ENCODE measurements at regions not wholly inside any gene's neighbourhood (a gene's known extent, or its start where the extent isn't known, plus 50 kb on each side); places are given as distances from the start of the nearest gene placed in this dataset.
"Not testable (repeated sequence)": the region's sequence is repeated elsewhere in the genome, so short reads cannot be mapped to it uniquely, and the experiment has no call there.

GRCh38 chr13:64256751-64257150, 2841.1 kb upstream of the PCDH20 start:
- DNase-seq: no peak

DNA sequence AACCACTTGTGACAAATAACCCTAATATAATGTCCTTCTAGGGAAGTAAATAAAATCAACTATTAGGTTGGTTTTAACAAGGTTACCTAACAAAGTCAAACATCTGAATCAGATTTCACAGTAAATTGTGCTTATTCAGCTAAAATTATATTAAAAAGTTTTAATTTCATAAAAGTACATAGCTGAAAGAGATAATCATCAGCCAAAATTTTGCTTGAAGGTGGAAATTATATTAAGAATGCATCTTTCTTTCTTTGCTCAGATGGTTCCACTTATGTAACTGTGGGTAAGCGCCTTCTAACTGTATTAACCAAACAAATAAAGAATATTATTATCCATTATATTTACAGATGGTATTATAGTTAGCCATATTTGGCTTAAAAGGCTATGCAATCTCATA, 2840.3 kb upstream of the PCDH20 start:
- no peak for DNase-seq

- DNase-seq: no peak
Measured at GRCh38 chr13:64248371-64249065, 2832.9 kb upstream of the PCDH20 start.

DNA sequence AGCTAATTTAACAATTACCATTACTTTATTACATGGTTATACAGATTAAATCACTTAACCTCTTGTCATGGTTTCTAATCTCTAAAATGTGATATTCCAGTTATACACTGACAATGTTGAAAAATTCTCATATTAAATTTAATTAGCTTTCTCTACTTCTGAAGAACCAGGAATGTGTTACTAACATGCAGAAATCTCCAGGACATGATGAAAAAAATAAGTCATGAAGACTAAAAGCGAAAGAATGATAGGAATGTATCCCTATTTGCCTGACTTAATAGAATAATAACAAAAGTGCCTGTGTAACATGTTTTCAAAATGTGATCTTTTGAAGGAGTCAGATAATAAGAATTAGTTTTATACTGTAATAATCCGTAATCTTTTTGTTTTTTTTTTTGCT, 2823.7 kb upstream of the PCDH20 start:
- DNase-seq: no peak

DNA sequence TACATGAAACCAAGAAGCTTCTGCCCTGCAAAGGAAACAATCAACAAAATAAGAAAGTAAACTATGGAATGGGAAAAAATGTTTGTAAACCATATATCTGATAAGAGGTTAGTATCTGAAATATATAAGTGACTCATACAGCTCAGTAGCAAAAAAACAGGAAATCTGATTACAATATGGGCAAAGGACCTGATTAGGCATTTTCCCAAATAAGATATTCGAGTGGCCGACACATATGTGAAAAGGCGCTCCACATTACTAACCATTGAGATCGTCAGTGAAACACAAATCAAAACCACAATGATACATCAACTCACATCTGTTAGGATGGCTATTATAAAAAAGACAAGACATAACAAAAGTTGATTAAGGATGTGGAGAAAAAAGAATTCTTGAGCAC, 2818.6 kb upstream of the PCDH20 start:
- DNase-seq: no peak

- no peak for DNase-seq
Measured at GRCh38 chr13:64223016-64223415, 2807.4 kb upstream of the PCDH20 start.

GRCh38 chr13:64206430-64207225, 2791.0 kb upstream of the PCDH20 start:
- no peak for DNase-seq

- DNase-seq: no peak
Measured at GRCh38 chr13:64202517-64202916, 2786.9 kb upstream of the PCDH20 start.

GRCh38 chr13:64197232-64197631, 2781.6 kb upstream of the PCDH20 start:
- no peak for DNase-seq

DNA sequence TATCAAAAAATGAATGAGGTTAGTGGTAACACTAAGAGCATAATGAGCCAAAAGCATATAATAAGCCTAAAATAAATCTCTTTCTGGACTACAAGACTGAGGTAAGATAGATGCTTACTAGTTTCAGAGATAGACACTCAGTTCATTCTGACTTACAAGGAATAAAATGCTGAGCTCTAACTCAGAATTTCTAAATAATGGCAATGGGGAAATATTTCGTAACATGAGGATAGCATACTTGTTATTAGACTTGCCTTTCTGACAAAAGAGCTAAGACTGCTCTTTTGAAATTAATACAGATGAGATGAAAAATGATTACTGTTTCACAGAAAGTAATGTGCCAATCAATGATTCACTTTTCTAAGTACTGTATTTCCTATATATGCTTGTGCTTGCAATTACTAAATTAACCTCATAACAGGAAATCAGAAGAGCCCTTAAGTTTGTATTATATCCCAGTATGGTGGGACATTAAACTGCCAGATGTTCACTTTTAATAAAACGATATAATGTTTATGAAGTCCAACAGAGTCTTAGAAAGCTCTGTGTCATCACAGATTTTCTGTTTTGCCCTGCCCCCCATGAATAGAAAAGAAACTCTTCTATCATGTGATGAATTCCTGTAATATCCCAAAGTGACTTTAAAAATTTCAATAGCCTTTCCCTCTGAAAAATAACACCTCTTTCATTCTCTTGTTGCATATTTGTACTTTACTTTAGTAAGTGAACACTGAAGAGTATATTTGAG, 2771.0 kb upstream of the PCDH20 start:
- no peak for DNase-seq

- DNase-seq: no peak
Measured at GRCh38 chr13:64186071-64186470, 2770.4 kb upstream of the PCDH20 start.

- DNase-seq: no peak
Measured at GRCh38 chr13:64180756-64181155, 2765.1 kb upstream of the PCDH20 start.

DNA sequence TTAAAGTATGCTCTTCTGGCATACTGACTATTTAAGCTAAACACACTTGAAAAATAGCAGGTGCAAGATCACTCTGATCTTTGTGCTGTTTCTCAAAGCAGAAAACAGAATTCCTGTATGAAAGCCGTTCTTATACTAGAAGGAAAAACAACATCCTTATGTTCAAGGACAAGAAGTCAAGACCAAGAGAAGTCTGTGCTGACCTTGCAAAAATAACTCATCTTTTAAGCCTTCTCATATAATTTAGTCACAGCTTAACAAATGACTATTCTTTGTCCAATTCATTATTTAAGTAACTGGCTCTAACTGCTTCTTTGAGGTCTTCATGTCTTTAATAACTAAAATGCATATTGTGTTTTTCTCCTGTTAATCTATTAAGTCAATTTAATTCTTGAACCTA, 2750.2 kb upstream of the PCDH20 start:
- no peak for DNase-seq

DNA sequence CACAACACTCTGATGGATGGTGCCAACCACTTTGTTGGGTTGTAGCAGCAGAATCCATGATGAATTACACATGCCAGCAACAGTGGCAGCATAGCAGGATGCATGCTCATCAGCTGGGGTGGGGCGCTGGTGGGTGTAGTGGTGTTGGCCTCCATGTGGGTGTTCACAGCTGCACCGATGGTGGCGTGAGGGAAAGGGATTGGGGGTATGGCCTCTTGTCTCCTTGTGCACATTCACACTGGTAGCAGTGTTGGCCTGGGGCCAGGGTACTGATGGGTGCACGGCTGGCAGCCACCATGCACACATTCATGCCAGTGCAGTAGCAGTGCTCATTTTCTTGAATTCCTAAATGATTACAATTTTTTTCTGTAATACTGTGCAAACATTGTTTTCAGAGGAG, 2748.8 kb upstream of the PCDH20 start:
- DNase-seq: no peak

DNA sequence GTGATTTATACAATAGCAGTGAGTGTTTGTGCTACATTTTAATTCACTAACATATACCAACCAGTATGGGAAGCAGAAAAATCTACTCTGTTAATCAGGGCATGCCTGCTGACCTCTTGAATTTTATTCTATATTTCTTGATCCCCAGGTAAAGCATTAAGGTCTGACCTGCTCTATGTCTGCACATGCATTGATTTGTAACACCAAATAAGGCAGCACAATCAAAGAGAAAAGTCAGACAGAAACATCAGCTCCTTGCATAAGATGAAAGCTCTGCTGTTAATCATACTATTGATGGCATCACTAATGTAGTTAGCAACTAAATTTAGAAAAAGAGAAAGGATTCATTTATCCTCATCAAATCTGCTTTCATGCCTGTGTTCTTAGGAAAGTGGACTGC, 2744.8 kb upstream of the PCDH20 start:
- no peak for DNase-seq

- no peak for DNase-seq
Measured at GRCh38 chr13:64158908-64159307, 2743.3 kb upstream of the PCDH20 start.

GRCh38 chr13:64154514-64154913, 2738.9 kb upstream of the PCDH20 start:
- no peak for DNase-seq

- DNase-seq: no peak
Measured at GRCh38 chr13:64130600-64130999, 2715.0 kb upstream of the PCDH20 start.

- peak; percentile 40 for DNase-seq
Measured at GRCh38 chr13:64130171-64130570, 2714.5 kb upstream of the PCDH20 start.

DNA sequence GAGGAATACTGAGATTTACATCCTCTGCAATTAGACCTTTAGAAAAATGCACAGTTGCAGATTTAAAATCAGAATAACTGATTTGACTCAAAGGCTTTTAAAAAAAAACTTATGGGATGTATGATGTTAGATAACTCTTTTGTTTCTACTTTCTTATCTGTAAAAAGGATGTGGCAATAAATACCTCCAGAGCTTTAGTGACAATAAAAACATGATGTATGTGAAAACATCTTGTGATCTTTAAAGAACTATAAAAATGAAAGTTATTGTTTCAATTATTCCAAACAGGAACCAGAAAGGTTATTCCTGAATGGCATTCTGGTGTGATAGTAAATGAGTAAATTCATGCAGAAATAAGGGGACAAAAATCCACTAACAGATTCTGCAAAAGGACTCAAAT, 2712.2 kb upstream of the PCDH20 start:
- no peak for DNase-seq

DNA sequence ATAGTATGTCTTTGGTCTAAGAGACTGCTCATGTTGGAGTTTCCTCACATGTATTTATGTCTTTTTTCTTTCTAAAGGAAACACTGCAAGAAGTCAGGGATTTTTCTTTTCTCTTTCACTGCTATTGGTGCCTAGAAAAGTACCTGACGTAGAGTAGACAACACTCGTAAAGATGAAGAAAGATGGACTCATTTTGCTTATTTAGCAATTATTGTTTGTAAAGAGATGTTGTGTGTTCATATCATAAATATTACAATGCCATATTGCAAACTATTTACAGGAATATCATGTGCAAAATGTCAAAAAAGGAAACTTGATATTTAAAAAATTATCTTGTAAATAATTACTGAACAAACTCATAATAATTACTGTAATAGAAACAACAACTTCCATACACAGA, 2711.5 kb upstream of the PCDH20 start:
- no peak for DNase-seq

DNA sequence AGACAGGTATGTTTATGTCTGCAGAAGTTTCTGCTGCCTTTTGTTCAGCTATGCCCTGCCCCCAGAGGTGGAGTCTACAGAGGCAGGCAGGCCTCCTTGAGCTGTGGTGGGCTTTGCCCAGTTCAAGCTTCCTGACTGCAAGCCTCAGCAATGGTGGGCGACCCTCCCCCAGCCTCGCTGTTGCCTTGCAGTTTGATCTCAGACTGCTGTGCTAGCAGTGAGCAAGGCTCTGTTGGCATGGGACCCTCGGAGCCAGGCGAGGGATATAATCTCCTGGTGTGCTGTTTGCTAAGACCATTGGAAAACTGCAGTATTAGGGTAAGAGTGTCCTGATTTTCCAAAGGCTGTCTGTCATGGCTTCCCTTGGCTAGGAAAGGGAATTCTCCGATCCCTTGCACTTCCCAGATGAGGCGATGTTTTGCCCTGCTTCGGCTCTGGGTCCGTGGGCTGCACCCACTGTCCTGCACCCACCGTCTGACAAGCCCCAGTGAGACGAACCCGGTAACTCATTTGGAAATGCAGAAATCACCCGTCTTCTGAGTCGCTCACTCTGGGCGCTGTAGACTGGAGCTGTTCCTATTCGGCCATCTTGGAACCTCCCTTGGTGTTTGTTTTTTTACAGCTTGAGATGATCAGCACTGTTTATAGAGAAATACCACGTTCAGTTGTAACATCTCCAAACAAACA, 2705.5 kb upstream of the PCDH20 start:
- DNase-seq: not testable (repeated sequence)

DNA sequence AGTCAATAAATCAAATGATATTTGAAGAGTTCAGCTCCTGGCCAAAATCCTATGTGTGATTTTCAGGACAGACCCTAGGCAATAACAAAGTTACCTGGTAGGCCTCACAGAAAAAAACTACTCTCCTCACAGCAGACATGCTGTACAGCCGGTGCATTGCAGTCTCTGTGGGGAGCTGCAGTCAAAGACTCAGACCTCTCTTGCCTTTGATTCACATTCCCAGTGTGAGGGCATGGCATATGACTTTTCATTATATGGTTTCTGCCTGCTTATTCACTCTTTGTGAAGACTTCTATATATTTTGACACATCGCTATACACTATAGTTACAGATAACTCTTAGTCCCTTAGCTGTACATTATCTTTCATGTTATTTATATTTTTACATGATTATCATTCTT, 2684.3 kb upstream of the PCDH20 start:
- DNase-seq: no peak
